MM.1S (cell line): ENCODE measurements at regions not wholly inside any gene's neighbourhood (a gene's known extent, or its start where the extent isn't known, plus 50 kb on each side); places are given as distances from the start of the nearest gene placed in this dataset.

Experiments
- DNase-seq: peaks from one replicate; pipeline ENCODE4 v3.0.0-alpha.2; 2015
- H2AFZ ChIP-seq: fragments of 300-600 bp; sonication (generic); 2 replicates; pipeline ENCODE4 v1.6.0; 2016; ENCODE audit warnings: antibody characterized with exemption, low read length
- H3F3A ChIP-seq: fragments of 300-600 bp; sonication (generic); 2 replicates; pipeline ENCODE4 v1.6.1; 2016; ENCODE audit warnings: mild to moderate bottlenecking, antibody characterized with exemption, low read length, moderate library complexity, mixed read lengths; ENCODE audit not compliant: insufficient read depth
- H3K27ac ChIP-seq: fragments of 300-600 bp; sonication (generic); 2 replicates; pipeline ENCODE4 v1.5.1; 2016; ENCODE audit warnings: mild to moderate bottlenecking, low read length
- H3K27me3 ChIP-seq: fragments of 300-600 bp; sonication (generic); replicated peaks from 2 replicates; pipeline ENCODE4 v1.6.0; 2016; ENCODE audit warnings: low read length; ENCODE audit not compliant: insufficient read depth
- H3K36me3 ChIP-seq: fragments of 300-600 bp; sonication (generic); replicated peaks from 2 replicates; pipeline ENCODE4 v1.6.1; 2016; ENCODE audit warnings: mild to moderate bottlenecking, low read length, mixed read lengths; ENCODE audit not compliant: insufficient read depth
- H3K4me1 ChIP-seq: fragments of 300-600 bp; sonication (generic); 2 replicates; pipeline ENCODE4 v1.6.1; 2016; ENCODE audit warnings: low read length, mixed read lengths
- H3K4me2 ChIP-seq: fragments of 300-600 bp; sonication (generic); 2 replicates; pipeline ENCODE4 v1.6.0; 2016; ENCODE audit warnings: low read depth, low read length
- H3K4me3 ChIP-seq: fragments of 300-600 bp; sonication (generic); 2 replicates; pipeline ENCODE4 v1.5.1; 2016; ENCODE audit warnings: low read length, mixed read lengths
- H3K79me2 ChIP-seq: fragments of 300-600 bp; sonication (generic); 2 replicates; pipeline ENCODE4 v1.6.1; 2016; ENCODE audit warnings: mixed run types, low read length, mixed read lengths
- H3K9ac ChIP-seq: fragments of 300-600 bp; sonication (generic); 2 replicates; pipeline ENCODE4 v1.6.1; 2016; ENCODE audit warnings: low read length, mixed read lengths
- H3K9me2 ChIP-seq: fragments of 300-600 bp; sonication (generic); replicated peaks from 2 replicates; pipeline ENCODE4 v1.6.1; 2016; ENCODE audit warnings: mild to moderate bottlenecking, low read length, mixed read lengths; ENCODE audit not compliant: insufficient read depth
- H3K9me3 ChIP-seq: fragments of 300-600 bp; sonication (generic); replicated peaks from 2 replicates; pipeline ENCODE4 v1.6.1; 2016; ENCODE audit warnings: mild to moderate bottlenecking, low read length, mixed read lengths; ENCODE audit not compliant: insufficient read depth
- H4K20me1 ChIP-seq: fragments of 300-600 bp; sonication (generic); 2 replicates; pipeline ENCODE4 v1.6.1; 2016; ENCODE audit warnings: mild to moderate bottlenecking, low read length, moderate library complexity, mixed read lengths; ENCODE audit not compliant: insufficient read depth
- CTCF ChIP-seq: fragments of 300-600 bp; sonication (generic); IDR thresholded peaks from 2 replicates; pipeline ENCODE4 v1.5.1; 2016; ENCODE audit warnings: antibody characterized with exemption, low read length, mixed read lengths
- EZH2 ChIP-seq: fragments of 300-600 bp; sonication (generic); optimal IDR thresholded peaks from 2 replicates; pipeline ENCODE3; 2017; ENCODE audit warnings: low read depth, mild to moderate bottlenecking, antibody characterized with exemption, low read length, mixed read lengths
- EZH2phosphoT487 ChIP-seq: fragments of 300-600 bp; sonication (generic); IDR thresholded peaks from 2 replicates; pipeline ENCODE4 v1.6.1; 2018; ENCODE audit warnings: antibody characterized with exemption, low read length

GRCh38 chr18:29123706-29124530, 947.0 kb upstream of the CDH2 start:
- Histone ChIP-seq H2AFZ (peak overlapping the region; percentile 14; the same call in 1 of the 2 replicates), H3K9me2 (no peaks in the 10 kb centered on the region), H3K79me2 (no peaks in the 10 kb centered on the region), H3K4me2 (peak overlapping the region; percentile 31), H3K27ac (no peak overlapping the region), H3F3A (no peaks in the 10 kb centered on the region), H3K9me3 (no peaks in the 10 kb centered on the region), H3K9ac (no peak overlapping the region), H3K27me3 (no peaks in the 10 kb centered on the region), H3K4me1 (no peaks in the 10 kb centered on the region), H4K20me1 (no peaks in the 10 kb centered on the region), H3K4me3 (no peak overlapping the region; the same call in 1 of the 2 replicates), H3K36me3 (no peaks in the 10 kb centered on the region)
- TF ChIP-seq EZH2 = no peak
- peak; percentile 17 for DNase-seq

DNA sequence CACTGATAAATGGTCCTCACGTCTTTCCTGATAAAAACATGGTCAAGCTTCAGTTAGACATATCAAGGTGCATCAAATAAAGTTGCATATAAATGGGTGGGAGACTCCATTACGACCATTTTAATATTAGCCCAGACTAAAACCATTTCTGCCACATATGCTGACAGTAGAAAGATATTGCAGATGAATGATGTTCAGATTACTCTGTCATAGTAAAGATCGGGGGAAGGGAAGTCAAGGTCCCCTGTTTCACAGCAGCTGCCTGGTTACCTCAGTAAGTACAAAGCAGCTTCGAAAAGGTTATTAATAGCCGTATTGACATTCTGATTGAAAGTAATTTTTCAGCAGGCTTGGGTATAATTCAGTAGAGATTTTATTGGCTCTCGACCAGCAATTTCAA, 927.7 kb upstream of the CDH2 start:
- no peaks in the 10 kb centered on the region for H3K79me2 ChIP-seq
- no peaks in the 10 kb centered on the region for H3K27me3 ChIP-seq
- H2AFZ ChIP-seq = no peak overlapping the region
- H3K9me2 ChIP-seq = no peaks in the 10 kb centered on the region
- no peak for DNase-seq
- no peak overlapping the region for H3K27ac ChIP-seq
- H3K9ac ChIP-seq = no peak overlapping the region
- no peak for TF ChIP-seq CTCF
- no peak for TF ChIP-seq EZH2phosphoT487
- no peak for TF ChIP-seq EZH2
- H3K4me2 ChIP-seq = no peak overlapping the region
- H3K9me3 ChIP-seq = no peaks in the 10 kb centered on the region
- no peaks in the 10 kb centered on the region for H3K36me3 ChIP-seq
- no peaks in the 10 kb centered on the region for H3F3A ChIP-seq
- no peak overlapping the region for H3K4me3 ChIP-seq
- H3K4me1 ChIP-seq = no peaks in the 10 kb centered on the region
- no peaks in the 10 kb centered on the region for H4K20me1 ChIP-seq

DNA sequence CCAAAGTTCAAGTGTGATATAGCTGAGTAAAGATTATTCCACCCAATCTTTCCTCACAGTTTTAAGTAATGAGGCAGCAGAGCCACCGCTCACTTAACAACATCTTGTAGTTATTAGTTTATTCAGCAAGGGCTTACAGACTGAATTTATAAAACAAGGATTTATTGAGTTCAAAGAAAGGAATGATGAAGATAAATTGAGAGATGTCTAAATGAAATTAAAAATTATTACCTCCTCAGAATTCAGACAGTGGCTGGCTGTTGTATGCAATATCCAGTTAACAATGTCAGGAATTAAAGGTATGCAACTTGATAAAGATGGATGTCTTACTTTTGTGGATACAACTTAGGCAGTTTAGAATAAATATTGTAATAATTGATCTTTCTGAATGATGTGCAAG, 927.3 kb upstream of the CDH2 start:
- Histone ChIP-seq H3K9me3 (no peaks in the 10 kb centered on the region), H2AFZ (no peak overlapping the region), H4K20me1 (no peaks in the 10 kb centered on the region), H3K36me3 (no peaks in the 10 kb centered on the region), H3K4me3 (no peak overlapping the region), H3K9me2 (no peaks in the 10 kb centered on the region), H3K27ac (no peak overlapping the region), H3K9ac (no peak overlapping the region), H3F3A (no peaks in the 10 kb centered on the region), H3K4me2 (no peak overlapping the region), H3K27me3 (no peaks in the 10 kb centered on the region), H3K4me1 (no peaks in the 10 kb centered on the region), H3K79me2 (no peaks in the 10 kb centered on the region)
- TF ChIP-seq EZH2phosphoT487 (no peak), EZH2 (no peak), CTCF (no peak)
- no peak for DNase-seq

DNA sequence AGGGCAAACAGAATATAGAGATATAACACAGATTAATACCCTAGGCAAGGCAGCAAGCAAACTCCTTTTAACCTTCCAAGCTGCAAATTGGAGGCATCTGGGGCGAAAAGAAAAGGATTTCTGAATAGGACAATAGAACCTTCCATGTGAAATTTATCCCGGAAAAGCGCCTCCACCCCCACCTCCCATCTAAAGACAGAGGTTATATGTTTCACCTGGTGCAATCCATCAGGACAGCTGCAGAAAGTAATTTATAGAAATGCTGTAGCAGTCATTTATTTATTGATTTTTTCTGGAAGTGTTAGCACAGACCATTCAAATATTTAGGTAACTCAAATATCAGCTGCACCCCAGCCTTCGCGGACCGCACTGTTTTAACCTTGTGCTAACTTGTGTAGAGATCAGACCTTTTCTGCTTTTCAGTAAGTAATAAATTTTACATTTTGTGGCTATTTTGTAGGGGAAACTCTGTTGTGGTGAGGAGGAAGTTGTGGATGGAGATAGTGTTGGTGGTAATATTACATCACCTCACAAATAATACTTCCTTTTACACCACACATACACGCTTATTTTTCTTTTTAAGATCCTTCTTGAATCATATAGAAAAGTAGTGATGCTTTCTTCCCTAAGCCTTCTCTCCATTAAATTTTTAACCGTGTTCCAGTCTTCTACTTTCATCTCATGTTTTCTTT, 919.3 kb upstream of the CDH2 start:
- Histone ChIP-seq H4K20me1 (no peaks in the 10 kb centered on the region), H3K9me2 (no peaks in the 10 kb centered on the region), H3F3A (no peaks in the 10 kb centered on the region), H3K27ac (no peak overlapping the region), H3K4me2 (no peak overlapping the region), H3K79me2 (no peaks in the 10 kb centered on the region), H2AFZ (no peak overlapping the region), H3K9me3 (no peaks in the 10 kb centered on the region), H3K27me3 (no peaks in the 10 kb centered on the region), H3K4me1 (no peaks in the 10 kb centered on the region), H3K4me3 (no peak overlapping the region), H3K9ac (no peak overlapping the region), H3K36me3 (no peaks in the 10 kb centered on the region)
- TF ChIP-seq EZH2phosphoT487 (no peak), EZH2 (no peak), CTCF (no peak)
- DNase-seq = no peak
